HEK293 (cell line): ENCODE measurements at regions not wholly inside any gene's neighbourhood (a gene's known extent, or its start where the extent isn't known, plus 50 kb on each side); places are given as distances from the start of the nearest gene placed in this dataset.

Experiments used
- CTCF ChIA-PET: fragments of 350-600 bp; formaldehyde crosslinking; extraction: SDS; loops from one replicate; lab custom pipeline; 2021; ENCODE audit warnings: antibody characterized with exemption; lab: Yijun Ruan, JAX
- POLR2A ChIA-PET: fragments of 300-600 bp; formaldehyde crosslinking; extraction: SDS; loops from one replicate; lab custom pipeline; 2020; ENCODE audit warnings: antibody characterized with exemption, inconsistent platforms; lab: Yijun Ruan, JAX
- H3K27ac ChIP-seq: fragments of 200-500 bp; sonication (Bioruptor generic); 2 replicates; pipeline ENCODE4 v1.5.1; 2014; ENCODE audit warnings: low read depth, low read length, control low read depth, inconsistent platforms; ENCODE audit errors: extremely low read depth
- H3K36me3 ChIP-seq, 2 experiments: fragments of 200-500 bp in 1 of 2; sonication (Bioruptor generic) in 1 of 2; 1 replicate in 1 of 2; 2 replicates in 1 of 2; pipeline ENCODE4 v1.5.1; 2014 to 2017; ENCODE audit warnings: inconsistent platforms in 2 of 2, low read length in 2 of 2; ENCODE audit not compliant: control insufficient read depth in 2 of 2, insufficient read depth in 1 of 2
- H3K4me1 ChIP-seq: fragments of 200-500 bp; sonication (Bioruptor generic); 2 replicates; pipeline ENCODE4 v1.5.1; 2014; ENCODE audit warnings: mild to moderate bottlenecking, low read length, inconsistent platforms; ENCODE audit not compliant: control insufficient read depth, insufficient read depth
- H3K4me3 ChIP-seq: 2 replicates; pipeline ENCODE4 v1.5.1; 2011; ENCODE audit warnings: low read depth, mild to moderate bottlenecking, control low read depth, low read length, moderate library complexity
- H3K9me3 ChIP-seq: fragments of 200-500 bp; sonication (Bioruptor generic); 2 replicates; pipeline ENCODE4 v1.5.1; 2014; ENCODE audit warnings: low read depth, low read length, inconsistent platforms; ENCODE audit not compliant: control insufficient read depth, insufficient read depth
- GLI2 ChIP-seq: fragments of 450-650 bp; formaldehyde crosslinking; IDR thresholded peaks from 2 replicates; pipeline ENCODE4; 2017; ENCODE audit warnings: missing biosample characterization, missing genetic modification characterization, low read depth, borderline replicate concordance
- GLIS2 ChIP-seq: fragments of 450-650 bp; formaldehyde crosslinking; IDR thresholded peaks from 2 replicates; pipeline ENCODE4 v1.5.1; 2016; ENCODE audit warnings: missing biosample characterization, missing genetic modification characterization
- IKZF3 ChIP-seq: fragments of 450-650 bp; IDR thresholded peaks from 2 replicates; pipeline ENCODE4 v1.5.0; 2018; ENCODE audit warnings: missing biosample characterization, mild to moderate bottlenecking, missing genetic modification characterization, moderate library complexity
- ZBTB7A ChIP-seq: fragments of 450-650 bp; formaldehyde crosslinking; IDR thresholded peaks from 2 replicates; pipeline ENCODE4 v1.5.1; 2016; ENCODE audit warnings: low read depth, missing biosample characterization, missing genetic modification characterization
- ZNF157 ChIP-seq: fragments of 450-650 bp; formaldehyde crosslinking; IDR thresholded peaks from 2 replicates; pipeline ENCODE4 v1.5.1; 2016; ENCODE audit warnings: missing biosample characterization, missing genetic modification characterization
- ZNF341 ChIP-seq: fragments of 450-650 bp; formaldehyde crosslinking; IDR thresholded peaks from 2 replicates; pipeline ENCODE4; 2016; ENCODE audit warnings: low read depth, missing biosample characterization, missing genetic modification characterization
- ZNF394 ChIP-seq: fragments of 450-650 bp; formaldehyde crosslinking; IDR thresholded peaks from 2 replicates; pipeline ENCODE4 v1.5.1; 2016; ENCODE audit warnings: missing biosample characterization, missing genetic modification characterization, mild to moderate bottlenecking, moderate library complexity, borderline replicate concordance
- ZNF571 ChIP-seq: fragments of 450-650 bp; formaldehyde crosslinking; IDR thresholded peaks from 2 replicates; pipeline ENCODE4 v1.5.0; 2017; ENCODE audit warnings: missing biosample characterization, missing genetic modification characterization
- ZNF596 ChIP-seq: fragments of 450-650 bp; IDR thresholded peaks from 2 replicates; pipeline ENCODE4 v1.5.0; 2018; ENCODE audit warnings: missing biosample characterization, mild to moderate bottlenecking, missing genetic modification characterization, moderate library complexity
- ZNF600 ChIP-seq: fragments of 450-650 bp; formaldehyde crosslinking; IDR thresholded peaks from 2 replicates; pipeline ENCODE4 v1.5.1; 2016; ENCODE audit warnings: missing biosample characterization, missing genetic modification characterization
- ZNF626 ChIP-seq: fragments of 450-650 bp; sonication (Bioruptor Pico); formaldehyde crosslinking; IDR thresholded peaks from 2 replicates; pipeline ENCODE4 v1.5.1; 2018; ENCODE audit warnings: missing biosample characterization, missing genetic modification characterization, inconsistent platforms
- ZNF629 ChIP-seq: fragments of 450-650 bp; formaldehyde crosslinking; IDR thresholded peaks from 2 replicates; pipeline ENCODE4 v1.5.1; 2017; ENCODE audit warnings: missing biosample characterization, missing genetic modification characterization
- ZNF664 ChIP-seq: fragments of 450-650 bp; formaldehyde crosslinking; IDR thresholded peaks from 2 replicates; pipeline ENCODE4 v1.5.1; 2016; ENCODE audit warnings: missing biosample characterization, missing genetic modification characterization
- ZNF670 ChIP-seq: fragments of 450-650 bp; formaldehyde crosslinking; IDR thresholded peaks from 2 replicates; pipeline ENCODE4 v1.5.1; 2016; ENCODE audit warnings: missing biosample characterization, missing genetic modification characterization, low read depth
- ZNF747 ChIP-seq: fragments of 450-650 bp; formaldehyde crosslinking; IDR thresholded peaks from 2 replicates; pipeline ENCODE4 v1.5.1; 2016; ENCODE audit warnings: missing biosample characterization, missing genetic modification characterization
- ZNF843 ChIP-seq: fragments of 450-650 bp; formaldehyde crosslinking; IDR thresholded peaks from 2 replicates; pipeline ENCODE4 v1.5.1; 2016; ENCODE audit warnings: missing biosample characterization, missing genetic modification characterization
- TF ChIP-seq, protein P1 (sequence below): fragments of 450-650 bp; formaldehyde crosslinking; IDR thresholded peaks from 2 replicates; pipeline ENCODE4 v1.5.1; 2016; ENCODE audit warnings: missing biosample characterization, missing genetic modification characterization, low read depth
- TF ChIP-seq, protein P2 (sequence below): fragments of 450-650 bp; formaldehyde crosslinking; IDR thresholded peaks from 2 replicates; pipeline ENCODE4 v1.5.1; 2017; ENCODE audit warnings: missing biosample characterization, mild to moderate bottlenecking, missing genetic modification characterization, moderate library complexity
- TF ChIP-seq, protein P3 (sequence below): fragments of 450-650 bp; formaldehyde crosslinking; IDR thresholded peaks from 2 replicates; pipeline ENCODE4 v1.5.1; 2016; ENCODE audit warnings: missing biosample characterization, missing genetic modification characterization
- TF ChIP-seq, protein P4 (sequence below): fragments of 450-650 bp; formaldehyde crosslinking; optimal IDR thresholded peaks from 2 replicates; pipeline ENCODE3; 2016; ENCODE audit warnings: missing biosample characterization, mild to moderate bottlenecking, missing genetic modification characterization
- TF ChIP-seq, protein P5 (sequence below): fragments of 450-650 bp; formaldehyde crosslinking; IDR thresholded peaks from 2 replicates; pipeline ENCODE4 v1.5.1; 2017; ENCODE audit warnings: missing biosample characterization, missing genetic modification characterization
- TF ChIP-seq, protein P6 (sequence below): fragments of 450-650 bp; formaldehyde crosslinking; IDR thresholded peaks from 2 replicates; pipeline ENCODE4 v1.5.1; 2016; ENCODE audit warnings: missing biosample characterization, missing genetic modification characterization

DNA sequence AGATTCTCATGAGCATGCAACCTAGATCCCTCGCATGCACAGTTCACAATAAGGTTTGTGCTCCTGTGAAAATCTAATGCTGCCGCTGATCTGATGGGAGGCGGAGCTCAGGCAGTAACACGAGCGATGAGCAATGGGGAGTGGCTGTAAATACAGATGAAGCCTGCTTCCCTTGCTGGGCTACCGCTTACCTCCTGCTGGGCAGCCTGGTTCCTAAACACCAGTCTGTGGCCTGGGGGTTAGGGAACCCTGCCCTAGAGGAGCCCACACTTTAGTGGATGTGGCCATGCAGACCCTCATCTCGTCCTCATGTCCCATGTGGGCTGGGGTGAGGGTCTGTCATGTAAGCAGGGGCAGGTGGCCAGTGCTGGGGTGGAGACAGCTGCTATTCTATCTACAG is 417.6 kb downstream of the GLRX3 start:
- ChIA-PET CTCF (no interaction called here), POLR2A (no interaction called here)
- Histone ChIP-seq H3K4me1 (no peaks in the 10 kb centered on the region), H3K4me3 (no peak overlapping the region), H3K36me3 (no peaks in the 10 kb centered on the region), H3K9me3 (no peaks in the 10 kb centered on the region)
- TF ChIP-seq ZNF664 (tag by site-specific recombination) (no peak), ZNF843 (no peak), ZNF596 (tag by site-specific recombination) (no peak), ZNF394 (no peak), GLI2 (no peak), ZNF670 (no peak), ZNF600 (tag by site-specific recombination) (no peak), GLIS2 (tag by site-specific recombination) (no peak), ZBTB7A (tag by site-specific recombination) (no peak), IKZF3 (tag by site-specific recombination) (no peak)
- TF ChIP-seq, protein P1, sequence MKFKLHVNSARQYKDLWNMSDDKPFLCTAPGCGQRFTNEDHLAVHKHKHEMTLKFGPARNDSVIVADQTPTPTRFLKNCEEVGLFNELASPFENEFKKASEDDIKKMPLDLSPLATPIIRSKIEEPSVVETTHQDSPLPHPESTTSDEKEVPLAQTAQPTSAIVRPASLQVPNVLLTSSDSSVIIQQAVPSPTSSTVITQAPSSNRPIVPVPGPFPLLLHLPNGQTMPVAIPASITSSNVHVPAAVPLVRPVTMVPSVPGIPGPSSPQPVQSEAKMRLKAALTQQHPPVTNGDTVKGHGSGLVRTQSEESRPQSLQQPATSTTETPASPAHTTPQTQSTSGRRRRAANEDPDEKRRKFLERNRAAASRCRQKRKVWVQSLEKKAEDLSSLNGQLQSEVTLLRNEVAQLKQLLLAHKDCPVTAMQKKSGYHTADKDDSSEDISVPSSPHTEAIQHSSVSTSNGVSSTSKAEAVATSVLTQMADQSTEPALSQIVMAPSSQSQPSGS (tag by site-specific recombination): no peak
- TF ChIP-seq, protein P2, sequence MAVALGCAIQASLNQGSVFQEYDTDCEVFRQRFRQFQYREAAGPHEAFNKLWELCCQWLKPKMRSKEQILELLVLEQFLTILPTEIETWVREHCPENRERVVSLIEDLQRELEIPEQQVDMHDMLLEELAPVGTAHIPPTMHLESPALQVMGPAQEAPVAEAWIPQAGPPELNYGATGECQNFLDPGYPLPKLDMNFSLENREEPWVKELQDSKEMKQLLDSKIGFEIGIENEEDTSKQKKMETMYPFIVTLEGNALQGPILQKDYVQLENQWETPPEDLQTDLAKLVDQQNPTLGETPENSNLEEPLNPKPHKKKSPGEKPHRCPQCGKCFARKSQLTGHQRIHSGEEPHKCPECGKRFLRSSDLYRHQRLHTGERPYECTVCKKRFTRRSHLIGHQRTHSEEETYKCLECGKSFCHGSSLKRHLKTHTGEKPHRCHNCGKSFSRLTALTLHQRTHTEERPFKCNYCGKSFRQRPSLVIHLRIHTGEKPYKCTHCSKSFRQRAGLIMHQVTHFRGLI (tag by site-specific recombination): no peak
- TF ChIP-seq, protein P3, sequence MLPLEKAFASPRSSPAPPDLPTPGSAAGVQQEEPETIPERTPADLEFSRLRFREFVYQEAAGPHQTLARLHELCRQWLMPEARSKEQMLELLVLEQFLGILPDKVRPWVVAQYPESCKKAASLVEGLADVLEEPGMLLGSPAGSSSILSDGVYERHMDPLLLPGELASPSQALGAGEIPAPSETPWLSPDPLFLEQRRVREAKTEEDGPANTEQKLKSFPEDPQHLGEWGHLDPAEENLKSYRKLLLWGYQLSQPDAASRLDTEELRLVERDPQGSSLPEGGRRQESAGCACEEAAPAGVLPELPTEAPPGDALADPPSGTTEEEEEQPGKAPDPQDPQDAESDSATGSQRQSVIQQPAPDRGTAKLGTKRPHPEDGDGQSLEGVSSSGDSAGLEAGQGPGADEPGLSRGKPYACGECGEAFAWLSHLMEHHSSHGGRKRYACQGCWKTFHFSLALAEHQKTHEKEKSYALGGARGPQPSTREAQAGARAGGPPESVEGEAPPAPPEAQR (tag by site-specific recombination): no peak
- TF ChIP-seq, protein P4, sequence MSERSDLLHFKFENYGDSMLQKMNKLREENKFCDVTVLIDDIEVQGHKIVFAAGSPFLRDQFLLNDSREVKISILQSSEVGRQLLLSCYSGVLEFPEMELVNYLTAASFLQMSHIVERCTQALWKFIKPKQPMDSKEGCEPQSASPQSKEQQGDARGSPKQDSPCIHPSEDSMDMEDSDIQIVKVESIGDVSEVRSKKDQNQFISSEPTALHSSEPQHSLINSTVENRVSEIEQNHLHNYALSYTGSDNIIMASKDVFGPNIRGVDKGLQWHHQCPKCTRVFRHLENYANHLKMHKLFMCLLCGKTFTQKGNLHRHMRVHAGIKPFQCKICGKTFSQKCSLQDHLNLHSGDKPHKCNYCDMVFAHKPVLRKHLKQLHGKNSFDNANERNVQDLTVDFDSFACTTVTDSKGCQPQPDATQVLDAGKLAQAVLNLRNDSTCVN (tag by site-specific recombination): no peak
- TF ChIP-seq, all 188 proteins: peak for 0
- H3K27ac ChIP-seq: no peak overlapping the region

DNA sequence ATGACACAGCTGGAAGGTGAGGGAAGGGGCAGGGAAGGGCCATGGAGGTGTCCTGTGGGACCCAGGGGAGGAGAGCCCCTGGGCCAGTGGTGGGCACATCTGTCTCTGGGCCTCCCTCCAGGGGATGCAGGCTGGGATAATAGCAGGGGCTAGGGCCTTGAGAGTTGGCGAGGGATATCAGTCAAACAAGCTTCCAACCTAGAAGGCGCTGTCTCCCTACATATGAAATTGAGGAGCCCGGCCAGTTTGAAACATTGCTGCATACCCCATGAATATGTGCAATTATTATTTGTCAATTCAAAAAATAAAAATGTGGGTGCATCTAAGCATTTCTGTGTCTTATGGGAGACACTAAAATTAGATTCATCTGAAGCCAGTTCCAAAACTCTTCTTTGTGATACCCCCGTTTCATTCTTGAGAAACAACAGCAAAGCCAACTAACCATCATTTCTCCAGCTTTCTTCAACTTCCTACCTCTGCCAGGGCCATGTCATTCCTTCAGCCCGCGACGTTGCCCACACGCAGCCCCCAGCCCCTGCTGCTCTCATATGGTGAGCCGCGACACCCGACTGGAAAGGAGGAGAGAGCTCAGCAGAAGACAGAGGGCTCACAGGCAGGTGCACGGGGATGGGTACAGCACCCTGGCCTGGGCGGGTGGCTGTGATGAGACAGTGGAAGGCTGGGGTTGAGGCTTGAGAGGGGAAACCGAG is 418.7 kb downstream of the GLRX3 start:
- ChIA-PET CTCF (no interaction called here), POLR2A (no interaction called here)
- TF ChIP-seq, protein P5, sequence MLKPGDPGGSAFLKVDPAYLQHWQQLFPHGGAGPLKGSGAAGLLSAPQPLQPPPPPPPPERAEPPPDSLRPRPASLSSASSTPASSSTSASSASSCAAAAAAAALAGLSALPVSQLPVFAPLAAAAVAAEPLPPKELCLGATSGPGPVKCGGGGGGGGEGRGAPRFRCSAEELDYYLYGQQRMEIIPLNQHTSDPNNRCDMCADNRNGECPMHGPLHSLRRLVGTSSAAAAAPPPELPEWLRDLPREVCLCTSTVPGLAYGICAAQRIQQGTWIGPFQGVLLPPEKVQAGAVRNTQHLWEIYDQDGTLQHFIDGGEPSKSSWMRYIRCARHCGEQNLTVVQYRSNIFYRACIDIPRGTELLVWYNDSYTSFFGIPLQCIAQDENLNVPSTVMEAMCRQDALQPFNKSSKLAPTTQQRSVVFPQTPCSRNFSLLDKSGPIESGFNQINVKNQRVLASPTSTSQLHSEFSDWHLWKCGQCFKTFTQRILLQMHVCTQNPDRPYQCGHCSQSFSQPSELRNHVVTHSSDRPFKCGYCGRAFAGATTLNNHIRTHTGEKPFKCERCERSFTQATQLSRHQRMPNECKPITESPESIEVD: no peak
- TF ChIP-seq IKZF3 (tag by site-specific recombination) (no peak), ZNF747 (no peak), ZNF341 (no peak), ZNF571 (tag by site-specific recombination) (no peak), ZNF626 (tag by site-specific recombination) (no peak), ZNF629 (no peak), ZNF157 (tag by site-specific recombination) (no peak)
- TF ChIP-seq, protein P6, sequence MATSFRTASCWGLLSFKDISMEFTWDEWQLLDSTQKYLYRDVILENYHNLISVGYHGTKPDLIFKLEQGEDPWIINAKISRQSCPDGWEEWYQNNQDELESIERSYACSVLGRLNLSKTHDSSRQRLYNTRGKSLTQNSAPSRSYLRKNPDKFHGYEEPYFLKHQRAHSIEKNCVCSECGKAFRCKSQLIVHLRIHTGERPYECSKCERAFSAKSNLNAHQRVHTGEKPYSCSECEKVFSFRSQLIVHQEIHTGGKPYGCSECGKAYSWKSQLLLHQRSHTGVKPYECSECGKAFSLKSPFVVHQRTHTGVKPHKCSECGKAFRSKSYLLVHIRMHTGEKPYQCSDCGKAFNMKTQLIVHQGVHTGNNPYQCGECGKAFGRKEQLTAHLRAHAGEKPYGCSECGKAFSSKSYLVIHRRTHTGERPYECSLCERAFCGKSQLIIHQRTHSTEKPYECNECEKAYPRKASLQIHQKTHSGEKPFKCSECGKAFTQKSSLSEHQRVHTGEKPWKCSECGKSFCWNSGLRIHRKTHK: no peak
- Histone ChIP-seq H3K9me3 (no peaks in the 10 kb centered on the region), H3K4me1 (no peaks in the 10 kb centered on the region), H3K27ac (no peak overlapping the region), H3K4me3 (no peak overlapping the region), H3K36me3 (no peaks in the 10 kb centered on the region)
